CD14-positive monocyte (primary cell): ENCODE measurements at regions not wholly inside any gene's neighbourhood (a gene's known extent, or its start where the extent isn't known, plus 50 kb on each side); places are given as distances from the start of the nearest gene placed in this dataset.

Experiments used
- DNase-seq, 3 donors: peaks; one replicate each; pipeline ENCODE4 v3.0.0-alpha.2; 2011 to 2022
- H2AFZ ChIP-seq: 2 replicates; pipeline ENCODE4 v1.6.0; 2012; ENCODE audit warnings: mild to moderate bottlenecking, low read depth, low read length, inconsistent platforms; ENCODE audit not compliant: insufficient read depth, poor library complexity, severe bottlenecking
- H3K27ac ChIP-seq, 2 donors: 1 replicate in 1 of 2; 2 replicates in 1 of 2; pipeline ENCODE4 v1.5.1; 2012 to 2013; ENCODE audit warnings: low read length in 2 of 2, control low read depth in 1 of 2, inconsistent platforms in 1 of 2, low read depth in 1 of 2, mild to moderate bottlenecking in 1 of 2
- H3K27me3 ChIP-seq, 2 donors: one replicate each; pipeline versions ENCODE4 v1.6.0 to v1.6.1; 2011 to 2013; ENCODE audit warnings: low read length in 2 of 2; ENCODE audit not compliant: control insufficient read depth in 2 of 2, insufficient read depth in 2 of 2
- H3K36me3 ChIP-seq, 2 donors: replicated peaks in 1 of 2; 1 replicate in 1 of 2; 2 replicates in 1 of 2; pipeline versions ENCODE4 v1.5.1 to v1.6.1; 2012 to 2013; ENCODE audit warnings: low read length in 2 of 2, control low read depth in 1 of 2, inconsistent platforms in 1 of 2, mild to moderate bottlenecking in 1 of 2; ENCODE audit not compliant: insufficient read depth in 2 of 2, control insufficient read depth in 1 of 2
- H3K4me1 ChIP-seq, 2 donors: 1 replicate in 1 of 2; 2 replicates in 1 of 2; pipeline versions ENCODE4 v1.5.1 to v1.6.1; 2012 to 2013; ENCODE audit warnings: low read length in 2 of 2, control low read depth in 1 of 2, inconsistent platforms in 1 of 2, mild to moderate bottlenecking in 1 of 2, moderate library complexity in 1 of 2; ENCODE audit not compliant: insufficient read depth in 2 of 2, control insufficient read depth in 1 of 2
- H3K4me2 ChIP-seq: replicated peaks from 2 replicates; pipeline ENCODE3; 2012; ENCODE audit warnings: low read length, moderate library complexity, mild to moderate bottlenecking; ENCODE audit not compliant: poor library complexity, severe bottlenecking; ENCODE audit errors: extremely low read depth
- H3K4me3 ChIP-seq, 3 experiments: fragments of 200-600 bp in 1 of 3; sonication (generic) in 1 of 3; replicated peaks in 1 of 3; 1 replicate in 2 of 3; 2 replicates in 1 of 3; pipeline ENCODE4 v1.5.1; 2011 to 2013; ENCODE audit warnings: low read length in 3 of 3, mild to moderate bottlenecking in 3 of 3, control low read depth in 2 of 3, low read depth in 2 of 3, inconsistent platforms in 1 of 3, moderate library complexity in 1 of 3
- H3K79me2 ChIP-seq: 2 replicates; pipeline ENCODE4 v1.6.0; 2012; ENCODE audit warnings: mild to moderate bottlenecking, control low read depth, inconsistent platforms, low read length, moderate library complexity; ENCODE audit not compliant: insufficient read depth
- H3K9ac ChIP-seq: 2 replicates; pipeline ENCODE4 v1.6.0; 2017; ENCODE audit warnings: low read length, mild to moderate bottlenecking; ENCODE audit not compliant: insufficient read depth, poor library complexity, severe bottlenecking
- H3K9me3 ChIP-seq, 2 donors: replicated peaks in 1 of 2; 1 replicate in 1 of 2; 2 replicates in 1 of 2; pipeline versions ENCODE4 v1.5.1 to v1.6.1; 2012 to 2013; ENCODE audit warnings: low read length in 2 of 2, control low read depth in 1 of 2; ENCODE audit not compliant: control insufficient read depth in 1 of 2, insufficient read depth in 1 of 2
- H4K20me1 ChIP-seq: 2 replicates; pipeline ENCODE4 v1.6.0; 2012; ENCODE audit warnings: mild to moderate bottlenecking, low read length, control low read depth, moderate library complexity; ENCODE audit not compliant: insufficient read depth
- H3K27ac Mint-ChIP-seq, 7 donors: one replicate each; pipeline ENCODE4 v1.8.0; 2020; ENCODE audit warnings: mild to moderate bottlenecking in 7 of 7, mixed read lengths in 7 of 7, moderate library complexity in 6 of 7, inconsistent platforms in 2 of 7
- H3K27me3 Mint-ChIP-seq, 3 donors: one replicate each; pipeline ENCODE4 v1.8.0; 2021 to 2022; ENCODE audit warnings: low read depth in 3 of 3, mild to moderate bottlenecking in 3 of 3, mixed read lengths in 3 of 3, moderate library complexity in 3 of 3, inconsistent platforms in 1 of 3
- H3K36me3 Mint-ChIP-seq, 2 donors: one replicate each; pipeline ENCODE4 v1.8.0; 2020; ENCODE audit warnings: mixed read lengths in 2 of 2, inconsistent platforms in 1 of 2, mild to moderate bottlenecking in 1 of 2
- H3K4me1 Mint-ChIP-seq: one replicate; pipeline ENCODE4 v1.8.0; 2020; ENCODE audit warnings: mild to moderate bottlenecking, mixed read lengths
- H3K4me3 Mint-ChIP-seq, 2 donors: one replicate each; pipeline ENCODE4 v1.8.0; 2020; ENCODE audit warnings: mild to moderate bottlenecking in 2 of 2, mixed read lengths in 2 of 2, moderate library complexity in 1 of 2
- H3K9me3 Mint-ChIP-seq, 7 donors: one replicate each; pipeline ENCODE4 v1.8.0; 2020 to 2022; ENCODE audit warnings: mixed read lengths in 7 of 7, mild to moderate bottlenecking in 6 of 7, moderate library complexity in 6 of 7, inconsistent platforms in 2 of 7
- WGBS: methylation state at CpG from one replicate; pipeline ENCODE4 v1.1.5; 2013; ENCODE audit warnings: missing lambda C conversion rate; ENCODE audit not compliant: insufficient coverage; 5-methylcytosine and 5-hydroxymethylcytosine counted together
- intact Hi-C, 2 donors: fragments of 100-400 bp; cut with micrococcal nuclease; formaldehyde crosslinking; loops; one replicate each; pipeline versions ENCODE4 v1.15.0 to v1.15.1; 2023
- TF ChIP-seq, protein P1 (sequence below): fragments of 200-600 bp; IDR thresholded peaks from one replicate; pipeline ENCODE4 v1.8.0; 2022; ENCODE audit warnings: antibody characterized with exemption, mild to moderate bottlenecking

DNA sequence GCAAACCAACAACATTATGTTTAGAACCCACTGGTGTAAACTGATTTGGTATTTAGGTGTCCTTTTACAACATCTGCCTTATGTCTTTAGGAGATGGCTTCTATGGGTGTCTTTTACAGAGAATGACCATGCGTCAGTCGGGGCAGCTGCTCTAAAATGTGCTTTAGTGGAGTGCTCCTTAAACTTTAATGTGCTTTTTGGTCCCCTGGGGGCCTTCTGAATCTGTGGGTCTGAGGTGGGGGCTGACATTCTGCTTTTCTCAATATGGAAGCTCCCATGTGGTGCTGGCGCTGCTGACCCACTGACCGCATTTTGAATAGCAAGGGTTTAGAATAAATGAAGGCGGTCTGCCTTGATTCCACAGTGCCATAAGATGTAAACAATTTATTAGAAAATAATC is 173.2 kb upstream of the B3GALT2 start:
- 100% methylated on average over 2 of the region's 5 CpGs for WGBS
- H3K27ac Mint-ChIP-seq: no peak overlapping the region
- Histone ChIP-seq H3K79me2 (no peaks in the 10 kb centered on the region), H2AFZ (no peak overlapping the region), H4K20me1 (no peaks in the 10 kb centered on the region), H3K4me2 (no peak overlapping the region), H3K4me3 (no peak overlapping the region), H3K4me1 (peaks cover 5 to 6% of the 10 kb centered on the region in 2 donors), H3K9ac (no peak overlapping the region), H3K36me3 (no peaks in the 10 kb centered on the region), H3K9me3 (no peaks in the 10 kb centered on the region), H3K27me3 (no peaks in the 10 kb centered on the region), H3K27ac (no peak overlapping the region)
- peaks cover 0 to 4% (median 0%) of the 10 kb centered on the region in 7 donors for H3K9me3 Mint-ChIP-seq
- peaks cover 8% of the 10 kb centered on the region for H3K4me1 Mint-ChIP-seq
- H3K36me3 Mint-ChIP-seq: no peaks in the 10 kb centered on the region
- intact Hi-C loops: no loop called here
- no peak for DNase-seq
- peaks cover 1 to 3% (median 2%) of the 10 kb centered on the region in 3 donors for H3K27me3 Mint-ChIP-seq
- no peak overlapping the region for H3K4me3 Mint-ChIP-seq
- TF ChIP-seq, protein P1, sequence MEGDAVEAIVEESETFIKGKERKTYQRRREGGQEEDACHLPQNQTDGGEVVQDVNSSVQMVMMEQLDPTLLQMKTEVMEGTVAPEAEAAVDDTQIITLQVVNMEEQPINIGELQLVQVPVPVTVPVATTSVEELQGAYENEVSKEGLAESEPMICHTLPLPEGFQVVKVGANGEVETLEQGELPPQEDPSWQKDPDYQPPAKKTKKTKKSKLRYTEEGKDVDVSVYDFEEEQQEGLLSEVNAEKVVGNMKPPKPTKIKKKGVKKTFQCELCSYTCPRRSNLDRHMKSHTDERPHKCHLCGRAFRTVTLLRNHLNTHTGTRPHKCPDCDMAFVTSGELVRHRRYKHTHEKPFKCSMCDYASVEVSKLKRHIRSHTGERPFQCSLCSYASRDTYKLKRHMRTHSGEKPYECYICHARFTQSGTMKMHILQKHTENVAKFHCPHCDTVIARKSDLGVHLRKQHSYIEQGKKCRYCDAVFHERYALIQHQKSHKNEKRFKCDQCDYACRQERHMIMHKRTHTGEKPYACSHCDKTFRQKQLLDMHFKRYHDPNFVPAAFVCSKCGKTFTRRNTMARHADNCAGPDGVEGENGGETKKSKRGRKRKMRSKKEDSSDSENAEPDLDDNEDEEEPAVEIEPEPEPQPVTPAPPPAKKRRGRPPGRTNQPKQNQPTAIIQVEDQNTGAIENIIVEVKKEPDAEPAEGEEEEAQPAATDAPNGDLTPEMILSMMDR: no peak

DNA sequence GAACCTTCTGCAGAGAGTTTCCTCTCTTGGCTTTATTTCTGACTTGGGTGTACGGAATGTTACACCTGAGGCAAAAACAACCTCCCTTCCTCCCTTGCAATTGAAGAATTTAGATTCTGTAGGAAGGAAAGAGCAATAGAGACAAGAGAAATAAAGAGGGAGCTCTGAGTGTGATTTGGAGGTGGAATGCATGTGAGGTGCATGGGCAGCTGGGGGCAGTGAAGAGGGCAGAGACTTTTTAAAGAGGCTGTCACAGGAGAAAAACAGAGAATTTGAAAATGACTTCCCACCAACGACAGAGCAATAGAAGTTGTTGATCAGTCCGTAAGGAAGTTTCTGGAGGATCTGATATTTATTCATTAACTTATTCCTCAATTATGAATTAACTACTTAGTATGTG is 172.0 kb upstream of the B3GALT2 start:
- peaks cover 1 to 3% (median 2%) of the 10 kb centered on the region in 3 donors for H3K27me3 Mint-ChIP-seq
- H3K9me3 Mint-ChIP-seq: peaks cover 0 to 4% (median 0%) of the 10 kb centered on the region in 7 donors
- intact Hi-C loops: no loop called here
- H3K4me1 Mint-ChIP-seq: peaks cover 8% of the 10 kb centered on the region
- Histone ChIP-seq H3K36me3 (no peaks in the 10 kb centered on the region), H3K9ac (no peak overlapping the region), H3K27ac (no peak overlapping the region), H3K9me3 (no peaks in the 10 kb centered on the region), H4K20me1 (no peaks in the 10 kb centered on the region), H3K79me2 (no peaks in the 10 kb centered on the region), H3K4me3 (no peak overlapping the region), H3K4me2 (no peak overlapping the region), H3K27me3 (no peaks in the 10 kb centered on the region), H3K4me1 (peaks cover 5 to 6% of the 10 kb centered on the region in 2 donors), H2AFZ (no peak overlapping the region)
- WGBS: no CpG with 5 or more reads among the region's 3 CpGs
- H3K4me3 Mint-ChIP-seq: no peak overlapping the region
- no peak overlapping the region for H3K27ac Mint-ChIP-seq
- DNase-seq: no peak
- TF ChIP-seq, protein P1: no peak
- H3K36me3 Mint-ChIP-seq: no peaks in the 10 kb centered on the region
